Endothelial cell (in vitro differentiated cells): ENCODE measurements at regions not wholly inside any gene's neighbourhood (a gene's known extent, or its start where the extent isn't known, plus 50 kb on each side); places are given as distances from the start of the nearest gene placed in this dataset.

ENCODE experiments used
- DNase-seq: peaks from one replicate; pipeline ENCODE4 v3.0.0; 2021; ENCODE audit warnings: low spot score
- H3K27ac Mint-ChIP-seq: one replicate; pipeline ENCODE4 v1.8.0; 2021; ENCODE audit warnings: mixed read lengths, inconsistent platforms; ENCODE audit not compliant: unreplicated experiment
- H3K27me3 Mint-ChIP-seq: one replicate; pipeline ENCODE4 v1.8.0; 2021; ENCODE audit warnings: mild to moderate bottlenecking, moderate library complexity, mixed read lengths, inconsistent platforms; ENCODE audit not compliant: unreplicated experiment
- H3K36me3 Mint-ChIP-seq: one replicate; pipeline ENCODE4 v1.8.0; 2021; ENCODE audit warnings: mild to moderate bottlenecking, low read depth, mixed read lengths, inconsistent platforms; ENCODE audit not compliant: unreplicated experiment
- H3K4me1 Mint-ChIP-seq: one replicate; pipeline ENCODE4 v1.8.0; 2021; ENCODE audit warnings: mild to moderate bottlenecking, mixed read lengths, inconsistent platforms; ENCODE audit not compliant: unreplicated experiment
- H3K4me3 Mint-ChIP-seq: one replicate; pipeline ENCODE4 v1.8.0; 2021; ENCODE audit warnings: mild to moderate bottlenecking, mixed read lengths, inconsistent platforms; ENCODE audit not compliant: unreplicated experiment
- H3K9me3 Mint-ChIP-seq: one replicate; pipeline ENCODE4 v1.8.0; 2021; ENCODE audit warnings: mixed read lengths, inconsistent platforms; ENCODE audit not compliant: unreplicated experiment
- CTCF ChIP-seq: fragments of 200-600 bp; sonication (generic); IDR thresholded peaks from one replicate; pipeline ENCODE4 v1.5.0; 2021; ENCODE audit warnings: antibody characterized with exemption; ENCODE audit not compliant: unreplicated experiment

- Mint-ChIP-seq H3K4me1 (no peaks in the 10 kb centered on the region), H3K27me3 (peaks cover 3% of the 10 kb centered on the region)
Observed at GRCh38 chr9:108694170-108694569, 161.6 kb downstream of the ACTL7B start.

GRCh38 chr9:108691614-108692013 lies 164.2 kb downstream of the ACTL7B start:
- H3K9me3 Mint-ChIP-seq: no peaks in the 10 kb centered on the region
- H3K4me1 Mint-ChIP-seq: no peaks in the 10 kb centered on the region
- H3K36me3 Mint-ChIP-seq: no peaks in the 10 kb centered on the region
- TF ChIP-seq CTCF: no peak
- DNase-seq: no peak
- H3K27me3 Mint-ChIP-seq: peaks cover 3% of the 10 kb centered on the region
- H3K4me3 Mint-ChIP-seq: no peak overlapping the region
- no peak overlapping the region for H3K27ac Mint-ChIP-seq

More at GRCh38 chr9:108694170-108694569, 161.6 kb downstream of the ACTL7B start:
- no peak for DNase-seq
- no peaks in the 10 kb centered on the region for H3K36me3 Mint-ChIP-seq
- H3K9me3 Mint-ChIP-seq: no peaks in the 10 kb centered on the region
- no peak overlapping the region for H3K4me3 Mint-ChIP-seq
- H3K27ac Mint-ChIP-seq: no peak overlapping the region
- no peak for TF ChIP-seq CTCF

GRCh38 chr9:108688676-108689075 lies 167.1 kb downstream of the ACTL7B start:
- TF ChIP-seq CTCF: no peak
- H3K36me3 Mint-ChIP-seq: no peaks in the 10 kb centered on the region
- DNase-seq: no peak
- H3K4me3 Mint-ChIP-seq: no peak overlapping the region
- H3K27ac Mint-ChIP-seq: no peak overlapping the region
- no peaks in the 10 kb centered on the region for H3K27me3 Mint-ChIP-seq
- H3K9me3 Mint-ChIP-seq: no peaks in the 10 kb centered on the region
- no peaks in the 10 kb centered on the region for H3K4me1 Mint-ChIP-seq

- no peak overlapping the region for H3K4me3 Mint-ChIP-seq
- no peak for TF ChIP-seq CTCF
- H3K4me1 Mint-ChIP-seq: no peaks in the 10 kb centered on the region
- no peaks in the 10 kb centered on the region for H3K36me3 Mint-ChIP-seq
- H3K9me3 Mint-ChIP-seq: no peaks in the 10 kb centered on the region
- no peak overlapping the region for H3K27ac Mint-ChIP-seq
- no peak for DNase-seq
- no peaks in the 10 kb centered on the region for H3K27me3 Mint-ChIP-seq
Observed at GRCh38 chr9:108688051-108688450, 167.7 kb downstream of the ACTL7B start.

- no peak for DNase-seq
- Mint-ChIP-seq H3K4me3 (no peak overlapping the region), H3K4me1 (no peaks in the 10 kb centered on the region), H3K27ac (no peak overlapping the region), H3K27me3 (no peaks in the 10 kb centered on the region), H3K36me3 (no peaks in the 10 kb centered on the region), H3K9me3 (no peaks in the 10 kb centered on the region)
- TF ChIP-seq CTCF: no peak
Observed at GRCh38 chr9:108687006-108687987, 168.5 kb downstream of the ACTL7B start.
